GM18873 (cell line): ENCODE measurements at regions not wholly inside any gene's neighbourhood (a gene's known extent, or its start where the extent isn't known, plus 50 kb on each side); places are given as distances from the start of the nearest gene placed in this dataset.
"Not testable (repeated sequence)": the region's sequence is repeated elsewhere in the genome, so short reads cannot be mapped to it uniquely, and the experiment has no call there.

Source experiments
- ATAC-seq: cut with Tn5 transposase; IDR thresholded peaks from one replicate; pipeline ENCODE4 v1.9.1; 2021; ENCODE audit warnings: mild to moderate bottlenecking, moderate library complexity, moderate number of reproducible peaks; ENCODE audit not compliant: unreplicated experiment, low FRiP score

GRCh38 chr6:153302133-153302532 is 171.1 kb upstream of the RGS17 start:
- ATAC-seq, result no peak

- no peak for ATAC-seq
These were observed 170.5 kb upstream of the RGS17 start for GRCh38 chr6:153301602-153302001.

GRCh38 chr6:153282456-153282855 is 151.4 kb upstream of the RGS17 start:
- ATAC-seq, result not testable (repeated sequence)

- no peak for ATAC-seq
These were observed 144.9 kb upstream of the RGS17 start for GRCh38 chr6:153275997-153276396.

GRCh38 chr6:153272201-153272980 is 141.3 kb upstream of the RGS17 start:
- ATAC-seq, result no peak

GRCh38 chr6:153263489-153263888 is 132.4 kb upstream of the RGS17 start:
- ATAC-seq, result no peak

- no peak for ATAC-seq
These were observed 120.2 kb upstream of the RGS17 start for GRCh38 chr6:153251326-153251725.

GRCh38 chr6:153237670-153238069 is 106.6 kb upstream of the RGS17 start:
- ATAC-seq, result no peak

GRCh38 chr6:153231048-153231646 is 100.1 kb upstream of the RGS17 start:
- no peak for ATAC-seq

GRCh38 chr6:153218184-153218792 is 87.2 kb upstream of the RGS17 start:
- no peak for ATAC-seq

- ATAC-seq, result no peak
These were observed 85.7 kb upstream of the RGS17 start for GRCh38 chr6:153216789-153217188.

- no peak for ATAC-seq
These were observed 84.2 kb upstream of the RGS17 start for GRCh38 chr6:153215242-153215641.

- ATAC-seq, result no peak
These were observed 83.4 kb upstream of the RGS17 start for GRCh38 chr6:153214436-153214835.

- peak; percentile 87 for ATAC-seq
These were observed 79.0 kb upstream of the RGS17 start for GRCh38 chr6:153210083-153210482.

GRCh38 chr6:153208706-153209105 is 77.6 kb upstream of the RGS17 start:
- ATAC-seq, result no peak

- ATAC-seq, result no peak
These were observed 76.5 kb upstream of the RGS17 start for GRCh38 chr6:153207617-153208016.

GRCh38 chr6:153207006-153207405 is 75.9 kb upstream of the RGS17 start:
- no peak for ATAC-seq

- ATAC-seq, result no peak
These were observed 62.1 kb upstream of the RGS17 start for GRCh38 chr6:153192943-153193885.

- ATAC-seq, result no peak
These were observed 52.8 kb upstream of the RGS17 start for GRCh38 chr6:153183925-153184324.
